ENCODE measurements at regions not wholly inside any gene's neighbourhood (a gene's known extent, or its start where the extent isn't known, plus 50 kb on each side); places are given as distances from the start of the nearest gene placed in this dataset.

- DNase-seq (ENCODE audit: low read depth, low spot score): no peak
Observed at GRCh38 chr2:212871597-212871996, 279.8 kb downstream of the IKZF2 start.

- DNase-seq (ENCODE audit: low read depth, low spot score): no peak
Observed at GRCh38 chr2:212864186-212864585, 287.2 kb downstream of the IKZF2 start.

GRCh38 chr2:212863185-212863588 lies 288.2 kb downstream of the IKZF2 start:
- peak; percentile 86 for DNase-seq (ENCODE audit: low read depth, low spot score)

- DNase-seq (ENCODE audit: low read depth, low spot score): no peak
Observed at GRCh38 chr2:212858496-212858895, 292.9 kb downstream of the IKZF2 start.

GRCh38 chr2:212854771-212855170 lies 296.6 kb downstream of the IKZF2 start:
- no peak for DNase-seq (ENCODE audit: low read depth, low spot score)

- no peak for DNase-seq (ENCODE audit: low read depth, low spot score)
Observed at GRCh38 chr2:212854116-212854515, 297.3 kb downstream of the IKZF2 start.

- no peak for DNase-seq (ENCODE audit: low read depth, low spot score)
Observed at GRCh38 chr2:212845941-212846340, 305.5 kb downstream of the IKZF2 start.

- no peak for DNase-seq (ENCODE audit: low read depth, low spot score)
Observed at GRCh38 chr2:212843409-212844199, 305.0 kb upstream of the ERBB4 start.

- no peak for DNase-seq (ENCODE audit: low read depth, low spot score)
Observed at GRCh38 chr2:212842544-212843185, 304.1 kb upstream of the ERBB4 start.

GRCh38 chr2:212841460-212841859 lies 302.9 kb upstream of the ERBB4 start:
- DNase-seq (ENCODE audit: low read depth, low spot score): no peak

- DNase-seq (ENCODE audit: low read depth, low spot score): no peak
Observed at GRCh38 chr2:212832211-212833195, 293.9 kb upstream of the ERBB4 start.

GRCh38 chr2:212831671-212832199 lies 293.1 kb upstream of the ERBB4 start:
- no peak for DNase-seq (ENCODE audit: low read depth, low spot score)

- DNase-seq (ENCODE audit: low read depth, low spot score): no peak
Observed at GRCh38 chr2:212816267-212816666, 277.7 kb upstream of the ERBB4 start.

GRCh38 chr2:212815453-212815852 lies 276.9 kb upstream of the ERBB4 start:
- DNase-seq (ENCODE audit: low read depth, low spot score): no peak

GRCh38 chr2:212814941-212815340 lies 276.3 kb upstream of the ERBB4 start:
- no peak for DNase-seq (ENCODE audit: low read depth, low spot score)

- peak; percentile 41 for DNase-seq (ENCODE audit: low read depth, low spot score)
Observed at GRCh38 chr2:212811921-212812320, 273.3 kb upstream of the ERBB4 start.

- no peak for DNase-seq (ENCODE audit: low read depth, low spot score)
Observed at GRCh38 chr2:212811036-212811805, 272.6 kb upstream of the ERBB4 start.

- DNase-seq (ENCODE audit: low read depth, low spot score): no peak
Observed at GRCh38 chr2:212797484-212798205, 259.0 kb upstream of the ERBB4 start.

GRCh38 chr2:212794471-212794870 lies 255.9 kb upstream of the ERBB4 start:
- DNase-seq (ENCODE audit: low read depth, low spot score): no peak

- no peak for DNase-seq (ENCODE audit: low read depth, low spot score)
Observed at GRCh38 chr2:212791569-212791968, 253.0 kb upstream of the ERBB4 start.

Data from ELF-1 (cell line).